HEK293T (cell line): ENCODE measurements at regions not wholly inside any gene's neighbourhood (a gene's known extent, or its start where the extent isn't known, plus 50 kb on each side); places are given as distances from the start of the nearest gene placed in this dataset.

ENCODE experiments used
- CTCF ChIA-PET: fragments of 350-600 bp; formaldehyde crosslinking; extraction: SDS; loops from one replicate; lab custom pipeline; 2021; ENCODE audit warnings: antibody characterized with exemption, inconsistent platforms; lab: Yijun Ruan, JAX
- POLR2A ChIA-PET: fragments of 350-600 bp; formaldehyde crosslinking; extraction: SDS; loops from one replicate; lab custom pipeline; 2020; ENCODE audit warnings: antibody characterized with exemption, inconsistent platforms; lab: Yijun Ruan, JAX
- DNase-seq: peaks from one replicate; pipeline ENCODE4 v3.0.0; 2012; ENCODE audit warnings: mixed read lengths; ENCODE audit errors: extremely low spot score
- ARNT ChIP-seq: fragments of 450-650 bp; IDR thresholded peaks from 2 replicates; pipeline ENCODE4 v1.6.1; 2017; ENCODE audit warnings: mild to moderate bottlenecking
- BHLHE40 ChIP-seq: fragments of 450-650 bp; IDR thresholded peaks from 2 replicates; pipeline ENCODE4 v1.6.1; 2016; ENCODE audit warnings: mild to moderate bottlenecking, moderate library complexity, borderline replicate concordance
- CTBP1 ChIP-seq: fragments of 450-650 bp; IDR thresholded peaks from 2 replicates; pipeline ENCODE4 v1.6.1; 2016; ENCODE audit warnings: borderline replicate concordance
- ELF4 ChIP-seq: fragments of 450-650 bp; IDR thresholded peaks from 2 replicates; pipeline ENCODE4 v1.6.1; 2017; ENCODE audit warnings: antibody characterized with exemption
- FOXA1 ChIP-seq: fragments of 450-650 bp; IDR thresholded peaks from 2 replicates; pipeline ENCODE4 v1.6.1; 2016; ENCODE audit warnings: mild to moderate bottlenecking
- FOXK2 ChIP-seq: fragments of 450-650 bp; IDR thresholded peaks from 2 replicates; pipeline ENCODE4 v1.6.1; 2016; ENCODE audit warnings: mild to moderate bottlenecking
- FOXM1 ChIP-seq: fragments of 450-650 bp; IDR thresholded peaks from 2 replicates; pipeline ENCODE4 v1.6.1; 2017; ENCODE audit warnings: mild to moderate bottlenecking, borderline replicate concordance
- HDGF ChIP-seq: fragments of 450-650 bp; IDR thresholded peaks from 2 replicates; pipeline ENCODE4 v1.6.1; 2017; ENCODE audit warnings: antibody characterized with exemption, borderline replicate concordance
- L3MBTL2 ChIP-seq: fragments of 450-650 bp; conservative IDR thresholded peaks from 2 replicates; pipeline ENCODE4 v1.6.1; 2016; ENCODE audit warnings: mild to moderate bottlenecking
- LEF1 ChIP-seq: fragments of 450-650 bp; IDR thresholded peaks from 2 replicates; pipeline ENCODE4 v1.6.1; 2017; ENCODE audit warnings: mild to moderate bottlenecking, borderline replicate concordance
- NFRKB ChIP-seq: fragments of 450-650 bp; IDR thresholded peaks from 2 replicates; pipeline ENCODE4 v1.6.1; 2016; ENCODE audit warnings: mild to moderate bottlenecking, moderate library complexity
- PKNOX1 ChIP-seq: fragments of 450-650 bp; IDR thresholded peaks from 2 replicates; pipeline ENCODE4 v1.6.1; 2016
- SP1 ChIP-seq: fragments of 450-650 bp; IDR thresholded peaks from 2 replicates; pipeline ENCODE4 v1.6.1; 2017
- SUZ12 ChIP-seq: fragments of 450-650 bp; IDR thresholded peaks from 2 replicates; pipeline ENCODE4 v1.6.1; 2016; ENCODE audit warnings: mild to moderate bottlenecking
- TARDBP ChIP-seq: fragments of 450-650 bp; IDR thresholded peaks from 2 replicates; pipeline ENCODE4 v1.6.1; 2016
- ZNF384 ChIP-seq: fragments of 450-650 bp; IDR thresholded peaks from 2 replicates; pipeline ENCODE4 v1.6.1; 2016

GRCh38 chr6:22466665-22467245, 102.6 kb upstream of the HDGFL1 start:
- no peak for DNase-seq
- TF ChIP-seq FOXA1 (no peak), TARDBP (no peak), HDGF (no peak), LEF1 (no peak), BHLHE40 (no peak), ZNF384 (no peak)
- ChIA-PET POLR2A (no interaction called here), CTCF (no interaction called here)

- ChIA-PET POLR2A (no interaction called here), CTCF (no interaction called here)
- no peak for TF ChIP-seq FOXA1
- TF ChIP-seq ARNT: no peak
- TF ChIP-seq L3MBTL2: no peak
- no peak for TF ChIP-seq SP1
- no peak for TF ChIP-seq ELF4
- TF ChIP-seq ZNF384: no peak
- TF ChIP-seq FOXK2: no peak
- TF ChIP-seq LEF1: no peak
- TF ChIP-seq HDGF: no peak
- no peak for TF ChIP-seq TARDBP
- no peak for TF ChIP-seq NFRKB
- TF ChIP-seq PKNOX1: no peak
- TF ChIP-seq FOXM1: no peak
- TF ChIP-seq SUZ12: no peak
- TF ChIP-seq BHLHE40: no peak
- no peak for TF ChIP-seq CTBP1
- no peak for DNase-seq
These were observed 101.7 kb upstream of the HDGFL1 start for GRCh38 chr6:22467645-22468044.

- CTCF ChIA-PET: no interaction called here
- no peak for TF ChIP-seq SP1
- POLR2A ChIA-PET: no interaction called here
- no peak for DNase-seq
These were observed 101.0 kb upstream of the HDGFL1 start for GRCh38 chr6:22468256-22468965.

- ChIA-PET POLR2A (no interaction called here), CTCF (no interaction called here)
- TF ChIP-seq PKNOX1: no peak
- no peak for TF ChIP-seq FOXM1
- no peak for TF ChIP-seq ELF4
- TF ChIP-seq NFRKB: no peak
- no peak for TF ChIP-seq BHLHE40
- TF ChIP-seq TARDBP: no peak
- TF ChIP-seq SP1: no peak
- TF ChIP-seq L3MBTL2: no peak
- TF ChIP-seq ZNF384: no peak
- TF ChIP-seq ARNT: no peak
- TF ChIP-seq FOXK2: no peak
- no peak for TF ChIP-seq LEF1
- TF ChIP-seq CTBP1: no peak
- TF ChIP-seq SUZ12: no peak
- no peak for TF ChIP-seq FOXA1
- TF ChIP-seq HDGF: no peak
- DNase-seq: no peak
These were observed 98.8 kb upstream of the HDGFL1 start for GRCh38 chr6:22470454-22471131.

- peak; percentile 13 for DNase-seq
- POLR2A ChIA-PET: no interaction called here
- CTCF ChIA-PET: no interaction called here
- TF ChIP-seq SUZ12: no peak
These were observed 98.2 kb upstream of the HDGFL1 start for GRCh38 chr6:22471132-22471690.

- no peak for TF ChIP-seq ELF4
- TF ChIP-seq LEF1: no peak
- TF ChIP-seq NFRKB: no peak
- ChIA-PET CTCF (no interaction called here), POLR2A (no interaction called here)
- DNase-seq: no peak
These were observed 97.6 kb upstream of the HDGFL1 start for GRCh38 chr6:22471746-22472145.

GRCh38 chr6:22473991-22474682, 95.2 kb upstream of the HDGFL1 start:
- CTCF ChIA-PET: interaction anchor here (0.7 kb wide), 1 partner anchor 46 kb away, joined by 3 read pairs; no protein-coding TSS in a partner anchor
- TF ChIP-seq ELF4 (no peak), SUZ12 (no peak), LEF1 (no peak), HDGF (no peak), FOXK2 (no peak), NFRKB (no peak), FOXA1 (no peak), PKNOX1 (no peak), FOXM1 (no peak), CTBP1 (no peak), BHLHE40 (no peak), ARNT (no peak), L3MBTL2 (no peak), ZNF384 (no peak), SP1 (no peak), TARDBP (no peak)
- POLR2A ChIA-PET: no interaction called here

More at GRCh38 chr6:22473991-22474682, 95.2 kb upstream of the HDGFL1 start:
- no peak for DNase-seq
